ENCODE measurements at regions not wholly inside any gene's neighbourhood (a gene's known extent, or its start where the extent isn't known, plus 50 kb on each side); places are given as distances from the start of the nearest gene placed in this dataset.

DNA sequence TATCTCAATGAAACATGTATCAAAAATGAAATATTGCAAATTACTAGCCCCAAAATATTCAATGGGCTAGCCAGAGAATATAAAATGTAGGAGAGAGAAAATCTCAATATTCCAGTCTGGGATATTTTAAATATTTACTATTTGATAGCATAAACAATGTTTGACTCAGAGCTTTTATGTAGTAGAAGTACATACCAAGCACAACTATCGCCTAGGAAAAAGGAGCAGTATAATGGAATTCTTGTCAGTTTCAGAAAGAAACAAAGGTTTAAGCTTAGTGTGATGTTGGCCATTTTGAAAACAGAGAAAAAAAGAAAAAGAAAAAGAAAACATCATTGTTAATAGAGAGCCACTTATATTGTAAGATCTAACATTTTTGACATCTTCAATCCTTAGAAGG lies 1961.9 kb upstream of the CELF4 start:
- H3K27ac ChIP-seq (ENCODE audit: low read depth, low read length): no peak overlapping the region
- ChIA-PET CTCF (no interaction called here), POLR2A (no interaction called here)
- H3K27me3 ChIP-seq (ENCODE audit: insufficient read depth, low read length, poor library complexity, severe bottlenecking): no peaks in the 10 kb centered on the region
- no peaks in the 10 kb centered on the region for H3K4me1 ChIP-seq (ENCODE audit: insufficient read depth, low read length)
- H3K4me3 ChIP-seq (ENCODE audit: low read length): no peak overlapping the region
- no peaks in the 10 kb centered on the region for H3K4me1 Mint-ChIP-seq
- no peaks in the 10 kb centered on the region for H3K36me3 ChIP-seq (ENCODE audit: insufficient read depth, low read length)
- H3K36me3 Mint-ChIP-seq: peaks cover 0 to 2% (median 0%) of the 10 kb centered on the region in 3 donors
- peaks cover 0 to 35% (median 4%) of the 10 kb centered on the region in 5 donors for H3K9me3 Mint-ChIP-seq
- no peak for DNase-seq
- no peaks in the 10 kb centered on the region for H3K9me3 ChIP-seq (ENCODE audit: low read length)
- H3K27me3 Mint-ChIP-seq: no peaks in the 10 kb centered on the region
- no peak overlapping the region for H3K27ac Mint-ChIP-seq
- no peak overlapping the region for H3K4me3 Mint-ChIP-seq

DNA sequence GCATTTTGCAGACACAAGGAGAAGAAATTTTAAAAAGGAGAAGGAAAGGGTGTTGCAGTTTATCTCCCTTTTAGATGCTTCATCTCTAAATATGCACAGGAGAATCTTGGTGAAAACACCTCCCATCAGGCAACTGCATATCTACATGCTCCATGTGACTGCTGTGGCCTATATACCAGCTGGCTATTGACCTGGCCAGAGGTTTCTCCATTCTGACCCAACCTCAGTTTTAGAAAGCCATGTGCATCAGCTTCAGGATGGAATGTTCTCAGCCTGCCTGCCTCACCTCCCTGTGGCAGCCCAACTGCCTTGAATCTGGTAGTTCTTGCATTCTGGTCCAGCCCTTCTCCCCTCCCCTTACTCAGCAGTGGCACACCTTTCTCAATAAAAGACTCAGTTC lies 1958.8 kb upstream of the CELF4 start:
- CTCF ChIA-PET: no interaction called here
- H3K27me3 Mint-ChIP-seq: no peaks in the 10 kb centered on the region
- no peaks in the 10 kb centered on the region for H3K4me1 ChIP-seq (ENCODE audit: insufficient read depth, low read length)
- H3K27me3 ChIP-seq (ENCODE audit: insufficient read depth, low read length, poor library complexity, severe bottlenecking): no peaks in the 10 kb centered on the region
- H3K4me1 Mint-ChIP-seq: no peaks in the 10 kb centered on the region
- H3K4me3 Mint-ChIP-seq: no peak overlapping the region
- no peaks in the 10 kb centered on the region for H3K9me3 ChIP-seq (ENCODE audit: low read length)
- POLR2A ChIA-PET: no interaction called here
- H3K36me3 ChIP-seq (ENCODE audit: insufficient read depth, low read length): no peaks in the 10 kb centered on the region
- no peak overlapping the region for H3K27ac Mint-ChIP-seq
- peaks cover 2 to 47% (median 12%) of the 10 kb centered on the region in 5 donors for H3K9me3 Mint-ChIP-seq
- DNase-seq: no peak
- H3K27ac ChIP-seq (ENCODE audit: low read depth, low read length): no peak overlapping the region
- no peak overlapping the region for H3K4me3 ChIP-seq (ENCODE audit: low read length)
- H3K36me3 Mint-ChIP-seq: peaks cover 0 to 2% (median 0%) of the 10 kb centered on the region in 3 donors

DNA sequence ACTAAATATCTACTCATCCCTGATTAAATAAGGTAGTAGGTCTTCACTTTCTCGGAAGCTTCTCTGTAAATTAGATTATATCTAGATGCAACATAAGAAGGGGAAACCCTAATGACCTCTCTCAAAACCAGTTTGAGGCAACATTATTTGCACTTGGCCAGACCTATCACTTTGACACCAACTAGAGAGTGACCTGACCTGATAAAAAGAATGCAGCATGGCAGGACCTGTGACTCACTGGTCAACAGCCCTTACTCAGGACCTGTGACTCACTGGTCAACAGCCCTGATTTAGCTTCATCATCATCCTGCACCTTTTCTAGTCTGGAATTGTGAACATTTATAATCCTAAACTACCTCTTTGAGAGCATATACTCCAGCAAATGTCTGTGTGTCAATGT lies 1957.7 kb upstream of the CELF4 start:
- H3K4me1 Mint-ChIP-seq: no peaks in the 10 kb centered on the region
- H3K9me3 Mint-ChIP-seq: peaks cover 2 to 53% (median 12%) of the 10 kb centered on the region in 5 donors
- no peaks in the 10 kb centered on the region for H3K9me3 ChIP-seq (ENCODE audit: low read length)
- no peaks in the 10 kb centered on the region for H3K4me1 ChIP-seq (ENCODE audit: insufficient read depth, low read length)
- H3K27ac ChIP-seq (ENCODE audit: low read depth, low read length): no peak overlapping the region
- H3K27me3 ChIP-seq (ENCODE audit: insufficient read depth, low read length, poor library complexity, severe bottlenecking): no peaks in the 10 kb centered on the region
- ChIA-PET POLR2A (no interaction called here), CTCF (no interaction called here)
- H3K4me3 Mint-ChIP-seq: no peak overlapping the region
- no peak overlapping the region for H3K27ac Mint-ChIP-seq
- H3K4me3 ChIP-seq (ENCODE audit: low read length): no peak overlapping the region
- H3K36me3 Mint-ChIP-seq: no peaks in the 10 kb centered on the region
- H3K36me3 ChIP-seq (ENCODE audit: insufficient read depth, low read length): no peaks in the 10 kb centered on the region
- no peaks in the 10 kb centered on the region for H3K27me3 Mint-ChIP-seq
- DNase-seq: no peak

DNA sequence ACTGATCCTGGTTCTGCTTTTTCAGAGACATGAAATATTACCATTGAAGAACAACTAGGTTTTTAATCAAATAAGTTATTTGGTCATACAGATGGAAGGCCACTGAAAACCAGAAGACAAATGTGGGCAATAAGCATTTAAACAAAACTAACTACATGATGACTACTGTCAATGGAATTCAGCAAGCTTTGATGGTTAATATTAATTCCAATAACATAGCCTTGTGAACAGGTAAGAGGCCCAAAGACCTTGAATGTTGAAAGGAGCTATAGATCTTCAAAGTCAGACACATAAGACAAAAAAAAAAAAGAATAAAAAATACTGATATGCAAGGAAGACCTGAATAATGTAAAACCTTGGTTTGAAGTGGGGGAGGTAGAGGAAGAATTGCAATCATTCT lies 1955.6 kb upstream of the CELF4 start:
- Mint-ChIP-seq H3K27me3 (no peaks in the 10 kb centered on the region), H3K9me3 (peaks cover 2 to 43% (median 12%) of the 10 kb centered on the region in 5 donors), H3K4me3 (no peak overlapping the region), H3K36me3 (no peaks in the 10 kb centered on the region), H3K27ac (no peak overlapping the region), H3K4me1 (no peaks in the 10 kb centered on the region)
- no peaks in the 10 kb centered on the region for H3K4me1 ChIP-seq (ENCODE audit: insufficient read depth, low read length)
- ChIA-PET POLR2A (no interaction called here), CTCF (no interaction called here)
- no peaks in the 10 kb centered on the region for H3K27me3 ChIP-seq (ENCODE audit: insufficient read depth, low read length, poor library complexity, severe bottlenecking)
- no peak overlapping the region for H3K27ac ChIP-seq (ENCODE audit: low read depth, low read length)
- H3K9me3 ChIP-seq (ENCODE audit: low read length): no peaks in the 10 kb centered on the region
- no peaks in the 10 kb centered on the region for H3K36me3 ChIP-seq (ENCODE audit: insufficient read depth, low read length)
- no peak overlapping the region for H3K4me3 ChIP-seq (ENCODE audit: low read length)
- DNase-seq: no peak

DNA sequence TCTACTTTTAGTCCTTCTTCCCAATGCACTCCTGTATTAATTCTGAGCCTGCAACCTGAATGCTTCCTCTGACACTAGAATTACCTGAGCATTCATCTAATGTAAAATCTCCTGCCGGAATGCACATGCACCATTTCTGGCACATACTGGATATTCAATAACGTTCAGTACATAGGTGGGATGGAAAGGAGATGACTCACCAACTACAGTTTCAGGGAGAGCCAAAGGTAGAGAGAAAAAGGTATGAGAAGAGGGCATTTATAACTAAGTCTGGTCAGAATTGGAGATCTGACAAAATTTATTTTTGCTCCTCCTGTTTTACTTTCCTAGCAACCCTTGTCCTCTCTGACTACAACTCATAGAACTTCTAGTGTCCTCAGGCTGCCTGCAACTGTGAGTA lies 1954.1 kb upstream of the CELF4 start:
- H3K4me3 ChIP-seq (ENCODE audit: low read length): no peak overlapping the region
- no peak for DNase-seq
- H3K27me3 ChIP-seq (ENCODE audit: insufficient read depth, low read length, poor library complexity, severe bottlenecking): no peaks in the 10 kb centered on the region
- Mint-ChIP-seq H3K27me3 (no peaks in the 10 kb centered on the region), H3K9me3 (peaks cover 2 to 37% (median 12%) of the 10 kb centered on the region in 5 donors), H3K4me1 (no peaks in the 10 kb centered on the region), H3K27ac (no peak overlapping the region), H3K36me3 (no peaks in the 10 kb centered on the region), H3K4me3 (no peak overlapping the region)
- ChIA-PET POLR2A (no interaction called here), CTCF (no interaction called here)
- no peaks in the 10 kb centered on the region for H3K4me1 ChIP-seq (ENCODE audit: insufficient read depth, low read length)
- no peaks in the 10 kb centered on the region for H3K9me3 ChIP-seq (ENCODE audit: low read length)
- H3K36me3 ChIP-seq (ENCODE audit: insufficient read depth, low read length): no peaks in the 10 kb centered on the region
- H3K27ac ChIP-seq (ENCODE audit: low read depth, low read length): no peak overlapping the region

DNA sequence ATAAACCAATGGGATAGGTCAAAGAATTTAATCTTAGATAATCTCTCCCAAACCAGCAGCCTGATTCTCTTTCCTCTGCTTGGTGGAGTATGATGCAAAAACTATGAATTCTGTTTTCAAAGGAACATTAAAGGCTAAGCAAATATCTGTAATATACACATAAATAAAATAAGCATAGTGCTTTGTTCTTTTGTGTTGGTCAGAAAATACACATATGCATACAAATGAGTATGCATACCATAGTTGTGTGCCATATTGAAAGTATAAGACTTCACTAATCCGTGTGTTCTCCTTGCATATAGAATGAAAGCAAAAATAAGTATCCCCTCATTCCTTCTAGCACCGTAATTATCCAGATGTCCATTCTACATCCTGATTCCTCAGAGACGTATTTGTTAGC lies 1949.7 kb upstream of the CELF4 start:
- no peaks in the 10 kb centered on the region for H3K9me3 ChIP-seq (ENCODE audit: low read length)
- H3K4me3 Mint-ChIP-seq: no peak overlapping the region
- no peaks in the 10 kb centered on the region for H3K36me3 Mint-ChIP-seq
- H3K27me3 ChIP-seq (ENCODE audit: insufficient read depth, low read length, poor library complexity, severe bottlenecking): no peaks in the 10 kb centered on the region
- peaks cover 0 to 1% of the 10 kb centered on the region in 2 donors for H3K27me3 Mint-ChIP-seq
- H3K27ac Mint-ChIP-seq: no peak overlapping the region
- H3K4me1 ChIP-seq (ENCODE audit: insufficient read depth, low read length): no peaks in the 10 kb centered on the region
- ChIA-PET CTCF (no interaction called here), POLR2A (no interaction called here)
- H3K36me3 ChIP-seq (ENCODE audit: insufficient read depth, low read length): no peaks in the 10 kb centered on the region
- peaks cover 3 to 32% (median 5%) of the 10 kb centered on the region in 5 donors for H3K9me3 Mint-ChIP-seq
- H3K4me1 Mint-ChIP-seq: no peaks in the 10 kb centered on the region
- H3K4me3 ChIP-seq (ENCODE audit: low read length): no peak overlapping the region
- DNase-seq: no peak
- H3K27ac ChIP-seq (ENCODE audit: low read depth, low read length): no peak overlapping the region

DNA sequence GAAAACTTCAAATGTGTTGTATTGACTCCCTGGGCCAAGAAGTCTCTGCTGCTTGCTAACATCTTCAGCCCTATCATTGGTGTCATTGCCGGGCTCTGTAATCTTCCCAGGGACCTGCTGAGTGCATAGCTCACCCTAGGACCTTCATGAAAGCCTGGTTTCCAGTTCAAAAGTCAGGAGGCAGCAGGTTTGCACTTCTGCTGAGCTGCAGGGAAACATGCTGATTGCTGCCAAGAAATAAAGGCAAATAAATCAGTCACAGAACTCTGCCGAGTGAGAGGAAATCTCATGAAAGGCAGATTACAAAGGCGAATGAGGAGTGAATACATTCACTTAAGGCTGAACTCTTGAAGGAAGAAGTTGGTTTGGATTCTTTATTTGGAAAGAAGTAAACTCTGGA lies 1947.6 kb upstream of the CELF4 start:
- Mint-ChIP-seq H3K4me3 (no peak overlapping the region), H3K4me1 (no peaks in the 10 kb centered on the region), H3K27me3 (peaks cover 0 to 1% of the 10 kb centered on the region in 2 donors), H3K9me3 (peaks cover 0 to 23% (median 5%) of the 10 kb centered on the region in 5 donors), H3K36me3 (no peaks in the 10 kb centered on the region), H3K27ac (no peak overlapping the region)
- no peaks in the 10 kb centered on the region for H3K27me3 ChIP-seq (ENCODE audit: insufficient read depth, low read length, poor library complexity, severe bottlenecking)
- POLR2A ChIA-PET: no interaction called here
- H3K9me3 ChIP-seq (ENCODE audit: low read length): no peaks in the 10 kb centered on the region
- no peaks in the 10 kb centered on the region for H3K36me3 ChIP-seq (ENCODE audit: insufficient read depth, low read length)
- H3K27ac ChIP-seq (ENCODE audit: low read depth, low read length): no peak overlapping the region
- no peak for DNase-seq
- CTCF ChIA-PET: no interaction called here
- H3K4me1 ChIP-seq (ENCODE audit: insufficient read depth, low read length): no peaks in the 10 kb centered on the region
- H3K4me3 ChIP-seq (ENCODE audit: low read length): no peak overlapping the region

DNA sequence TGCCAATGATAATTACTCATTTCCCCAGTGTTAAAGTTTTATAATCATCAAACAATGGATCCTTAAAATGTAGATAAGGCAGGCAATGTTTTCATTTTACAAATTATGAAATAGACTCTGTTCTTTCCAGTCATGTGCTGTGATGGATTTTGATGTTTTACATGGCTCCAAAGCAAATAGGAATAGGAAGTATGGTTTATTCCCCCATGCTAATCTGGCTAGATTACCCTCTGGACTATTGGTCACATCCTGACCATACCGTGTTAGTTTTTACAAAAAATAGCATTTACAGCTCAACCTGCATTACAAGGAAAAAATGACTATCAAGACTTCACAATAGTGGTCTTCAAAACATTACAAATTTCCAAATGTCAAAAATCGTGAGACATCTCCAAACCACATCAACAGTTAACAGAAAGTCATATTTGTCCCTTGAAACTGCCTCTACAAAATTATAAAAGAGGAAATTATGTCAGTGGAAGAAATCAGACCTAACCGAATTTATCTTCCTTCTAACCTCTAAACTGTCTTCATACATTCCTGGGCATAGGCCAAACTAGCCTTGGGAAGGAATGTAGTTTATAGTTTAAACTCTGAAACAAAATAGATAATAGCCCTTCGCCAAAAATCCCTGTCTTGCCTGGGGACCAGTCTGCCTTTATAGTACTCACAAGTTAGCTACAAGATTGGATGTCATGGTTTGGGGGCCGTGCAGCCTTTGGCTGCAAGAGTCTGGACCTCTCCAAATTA lies 1941.2 kb upstream of the CELF4 start:
- no peak overlapping the region for H3K4me3 Mint-ChIP-seq
- Histone ChIP-seq H3K36me3 (ENCODE audit: insufficient read depth, low read length) (no peaks in the 10 kb centered on the region), H3K27ac (ENCODE audit: low read depth, low read length) (no peak overlapping the region), H3K4me3 (ENCODE audit: low read length) (no peak overlapping the region), H3K4me1 (ENCODE audit: insufficient read depth, low read length) (no peaks in the 10 kb centered on the region), H3K9me3 (ENCODE audit: low read length) (no peaks in the 10 kb centered on the region), H3K27me3 (ENCODE audit: insufficient read depth, low read length, poor library complexity, severe bottlenecking) (no peaks in the 10 kb centered on the region)
- H3K9me3 Mint-ChIP-seq: peaks cover 0 to 24% (median 2%) of the 10 kb centered on the region in 5 donors
- H3K27me3 Mint-ChIP-seq: no peaks in the 10 kb centered on the region
- no peak overlapping the region for H3K27ac Mint-ChIP-seq
- no peak for DNase-seq
- H3K36me3 Mint-ChIP-seq: no peaks in the 10 kb centered on the region
- H3K4me1 Mint-ChIP-seq: no peaks in the 10 kb centered on the region
- POLR2A ChIA-PET: no interaction called here
- CTCF ChIA-PET: no interaction called here

DNA sequence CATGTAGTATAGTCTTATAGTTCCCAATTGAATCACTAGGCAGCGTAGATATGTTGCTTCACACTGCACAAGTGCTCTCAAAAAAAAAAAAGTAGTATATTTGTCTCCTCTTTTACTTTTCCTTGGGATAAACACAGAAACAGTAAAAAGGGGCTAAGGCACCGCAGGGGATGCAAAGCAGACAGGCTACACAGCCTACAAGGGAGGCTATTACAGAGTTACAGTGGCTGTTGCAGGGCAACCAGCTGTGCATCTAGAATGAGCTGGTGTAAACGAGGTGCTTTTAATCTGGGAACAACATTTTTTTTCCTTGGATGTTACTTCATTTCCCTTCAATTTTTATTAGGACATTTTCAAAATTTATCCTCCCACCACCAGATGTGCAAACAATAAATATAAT lies 1934.7 kb upstream of the CELF4 start:
- DNase-seq: no peak
- Mint-ChIP-seq H3K36me3 (no peaks in the 10 kb centered on the region), H3K4me1 (no peaks in the 10 kb centered on the region), H3K9me3 (peaks cover 2 to 16% (median 9%) of the 10 kb centered on the region in 5 donors), H3K27me3 (no peaks in the 10 kb centered on the region), H3K27ac (no peak overlapping the region), H3K4me3 (no peak overlapping the region)
- POLR2A ChIA-PET: no interaction called here
- H3K4me1 ChIP-seq (ENCODE audit: insufficient read depth, low read length): no peaks in the 10 kb centered on the region
- H3K27me3 ChIP-seq (ENCODE audit: insufficient read depth, low read length, poor library complexity, severe bottlenecking): no peaks in the 10 kb centered on the region
- no peak overlapping the region for H3K27ac ChIP-seq (ENCODE audit: low read depth, low read length)
- no peak overlapping the region for H3K4me3 ChIP-seq (ENCODE audit: low read length)
- CTCF ChIA-PET: no interaction called here
- no peaks in the 10 kb centered on the region for H3K9me3 ChIP-seq (ENCODE audit: low read length)
- no peaks in the 10 kb centered on the region for H3K36me3 ChIP-seq (ENCODE audit: insufficient read depth, low read length)

Measured in CD8-positive, alpha-beta memory T cell (primary cell).